Anterior cingulate cortex (tissue), 58 donors: ENCODE measurements at regions not wholly inside any gene's neighbourhood (a gene's known extent, or its start where the extent isn't known, plus 50 kb on each side); places are given as distances from the start of the nearest gene placed in this dataset.

Experiments
- DNase-seq, 58 donors: peaks; one replicate each; lab custom pipeline; 2025; lab: John Stamatoyannopoulos, UW

GRCh38 chr11:70802185-70802584 is 403.9 kb downstream of the CTTN start:
- DNase-seq: no peak

GRCh38 chr11:70804139-70804837 is 406.0 kb downstream of the CTTN start:
- DNase-seq: peak in 38 of 58 donors; percentile 5 to 83 (median 44)

GRCh38 chr11:70805243-70805642 is 406.9 kb downstream of the CTTN start:
- DNase-seq: no peak

- DNase-seq: no peak
Measured at GRCh38 chr11:70805971-70806370, 407.6 kb downstream of the CTTN start.

- no peak for DNase-seq
Measured at GRCh38 chr11:70806461-70807194, 408.3 kb downstream of the CTTN start.

GRCh38 chr11:70807195-70807543 is 408.8 kb downstream of the CTTN start:
- DNase-seq: no peak

- DNase-seq: no peak
Measured at GRCh38 chr11:70808686-70809375, 410.5 kb downstream of the CTTN start.

- DNase-seq: peak in 13 of 58 donors; percentile 5 to 64 (median 19)
Measured at GRCh38 chr11:70810133-70810532, 411.8 kb downstream of the CTTN start.

- DNase-seq: no peak
Measured at GRCh38 chr11:70810681-70811080, 412.4 kb downstream of the CTTN start.

GRCh38 chr11:70811483-70811882 is 413.2 kb downstream of the CTTN start:
- DNase-seq: no peak

- DNase-seq: no peak
Measured at GRCh38 chr11:70811915-70812314, 413.6 kb downstream of the CTTN start.

- DNase-seq: no peak
Measured at GRCh38 chr11:70812472-70812871, 414.1 kb downstream of the CTTN start.

- no peak for DNase-seq
Measured at GRCh38 chr11:70813651-70814050, 415.3 kb downstream of the CTTN start.

GRCh38 chr11:70815485-70815832 is 417.1 kb downstream of the CTTN start:
- no peak for DNase-seq

- DNase-seq: no peak
Measured at GRCh38 chr11:70816156-70816678, 417.9 kb downstream of the CTTN start.

- no peak for DNase-seq
Measured at GRCh38 chr11:70818351-70818750, 420.0 kb downstream of the CTTN start.

GRCh38 chr11:70819022-70819421 is 420.7 kb downstream of the CTTN start:
- no peak for DNase-seq

GRCh38 chr11:70820311-70820710 is 422.0 kb downstream of the CTTN start:
- DNase-seq: no peak

- DNase-seq: no peak
Measured at GRCh38 chr11:70820712-70821111, 422.4 kb downstream of the CTTN start.

- no peak for DNase-seq
Measured at GRCh38 chr11:70823771-70824170, 425.4 kb downstream of the CTTN start.

GRCh38 chr11:70824605-70825245 is 426.4 kb downstream of the CTTN start:
- peak in 7 of 58 donors; percentile 7 to 42 (median 20) for DNase-seq
